Ureter (tissue), 1 donor: ENCODE measurements at regions not wholly inside any gene's neighbourhood (a gene's known extent, or its start where the extent isn't known, plus 50 kb on each side); places are given as distances from the start of the nearest gene placed in this dataset.
"Not testable (repeated sequence)": the region's sequence is repeated elsewhere in the genome, so short reads cannot be mapped to it uniquely, and the experiment has no call there.

Experiments
- DNase-seq: peaks from one replicate; pipeline ENCODE4 v3.0.0-alpha.2; 2020; ENCODE audit warnings: low spot score
- donor health status: DM: yes; HTN: yes; CAD: no.

GRCh38 chr13:64684685-64685431 is 2545.3 kb downstream of the PCDH9 start:
- DNase-seq, result no peak

GRCh38 chr13:64684108-64684507 is 2546.0 kb downstream of the PCDH9 start:
- no peak for DNase-seq

GRCh38 chr13:64680739-64681138 is 2549.4 kb downstream of the PCDH9 start:
- no peak for DNase-seq

- no peak for DNase-seq
Measured at GRCh38 chr13:64675255-64675892, 2554.8 kb downstream of the PCDH9 start.

- no peak for DNase-seq
Measured at GRCh38 chr13:64674126-64674525, 2556.0 kb downstream of the PCDH9 start.

- no peak for DNase-seq
Measured at GRCh38 chr13:64672751-64673150, 2557.4 kb downstream of the PCDH9 start.

- DNase-seq, result no peak
Measured at GRCh38 chr13:64662887-64663593, 2567.1 kb downstream of the PCDH9 start.

- no peak for DNase-seq
Measured at GRCh38 chr13:64648293-64648692, 2581.8 kb downstream of the PCDH9 start.

- DNase-seq, result no peak
Measured at GRCh38 chr13:64643066-64643465, 2587.1 kb downstream of the PCDH9 start.

GRCh38 chr13:64640002-64640401 is 2590.1 kb downstream of the PCDH9 start:
- no peak for DNase-seq

GRCh38 chr13:64639206-64639605 is 2590.9 kb downstream of the PCDH9 start:
- DNase-seq, result no peak

GRCh38 chr13:64633948-64634347 is 2596.2 kb downstream of the PCDH9 start:
- no peak for DNase-seq

- DNase-seq, result no peak
Measured at GRCh38 chr13:64627654-64628053, 2602.5 kb downstream of the PCDH9 start.

- no peak for DNase-seq
Measured at GRCh38 chr13:64626105-64626504, 2604.0 kb downstream of the PCDH9 start.

GRCh38 chr13:64617231-64617630 is 2612.9 kb downstream of the PCDH9 start:
- DNase-seq, result no peak

- no peak for DNase-seq
Measured at GRCh38 chr13:64591971-64592370, 2638.2 kb downstream of the PCDH9 start.

GRCh38 chr13:64579331-64579730 is 2650.8 kb downstream of the PCDH9 start:
- no peak for DNase-seq

- DNase-seq, result no peak
Measured at GRCh38 chr13:64568748-64569147, 2661.4 kb downstream of the PCDH9 start.

GRCh38 chr13:64558031-64558430 is 2672.1 kb downstream of the PCDH9 start:
- DNase-seq, result not testable (repeated sequence)

- DNase-seq, result no peak
Measured at GRCh38 chr13:64556376-64556775, 2673.8 kb downstream of the PCDH9 start.

GRCh38 chr13:64553411-64554129 is 2676.6 kb downstream of the PCDH9 start:
- no peak for DNase-seq

GRCh38 chr13:64551755-64552154 is 2678.4 kb downstream of the PCDH9 start:
- DNase-seq, result no peak
